Skin epidermis (tissue), 12 donors: ENCODE measurements at regions not wholly inside any gene's neighbourhood (a gene's known extent, or its start where the extent isn't known, plus 50 kb on each side); places are given as distances from the start of the nearest gene placed in this dataset.

ENCODE experiments used
- H3K27ac ChIP-seq, 21 experiments: fragments of 200-600 bp; sonication (generic) in 11 of 21; one replicate each; pipeline ENCODE4 v1.5.0; 2020; ENCODE audit warnings: mild to moderate bottlenecking in 3 of 21, inconsistent platforms in 2 of 21, moderate library complexity in 2 of 21
- H3K4me3 ChIP-seq, 7 experiments: fragments of 200-600 bp; sonication (generic) in 2 of 7; one replicate each; pipeline ENCODE4 v1.5.0; 2020; ENCODE audit warnings: inconsistent platforms in 2 of 7, mild to moderate bottlenecking in 2 of 7, moderate library complexity in 1 of 7

GRCh38 chr12:91591639-91591987, 409.0 kb upstream of the DCN start:
- Histone ChIP-seq H3K4me3 (no peak overlapping the region), H3K27ac (no peak overlapping the region)

GRCh38 chr12:91590966-91591638, 408.5 kb upstream of the DCN start:
- no peak overlapping the region for H3K4me3 ChIP-seq
- H3K27ac ChIP-seq: no peak overlapping the region

- Histone ChIP-seq H3K27ac (no peak overlapping the region), H3K4me3 (no peak overlapping the region)
Observed at GRCh38 chr12:91588874-91589454, 406.3 kb upstream of the DCN start.

- no peak overlapping the region for H3K27ac ChIP-seq
- H3K4me3 ChIP-seq: no peak overlapping the region
Observed at GRCh38 chr12:91586015-91586414, 403.4 kb upstream of the DCN start.

GRCh38 chr12:91582811-91583210, 400.2 kb upstream of the DCN start:
- Histone ChIP-seq H3K4me3 (no peak overlapping the region), H3K27ac (no peak overlapping the region)

- Histone ChIP-seq H3K27ac (no peak overlapping the region), H3K4me3 (no peak overlapping the region)
Observed at GRCh38 chr12:91579516-91580263, 397.1 kb upstream of the DCN start.

- Histone ChIP-seq H3K27ac (peak overlapping the region in 2 of 21 experiments; percentile 54 to 55), H3K4me3 (peak overlapping the region in 1 of 7 experiments; percentile 19)
Observed at GRCh38 chr12:91577586-91578539, 395.2 kb upstream of the DCN start.

- H3K27ac ChIP-seq: no peak overlapping the region
- H3K4me3 ChIP-seq: no peak overlapping the region
Observed at GRCh38 chr12:91576432-91576831, 393.8 kb upstream of the DCN start.

GRCh38 chr12:91575630-91576029, 393.0 kb upstream of the DCN start:
- H3K4me3 ChIP-seq: no peak overlapping the region
- no peak overlapping the region for H3K27ac ChIP-seq

- Histone ChIP-seq H3K27ac (peak overlapping the region in 3 of 21 experiments; percentile 11 to 54 (median 22)), H3K4me3 (peak overlapping the region in 1 of 7 experiments; percentile 11)
Observed at GRCh38 chr12:91574975-91575374, 392.4 kb upstream of the DCN start.

- H3K27ac ChIP-seq: peak overlapping the region in 3 of 21 experiments; percentile 11 to 54 (median 22)
- peak overlapping the region in 1 of 7 experiments; percentile 11 for H3K4me3 ChIP-seq
Observed at GRCh38 chr12:91574391-91574790, 391.8 kb upstream of the DCN start.

- no peak overlapping the region for H3K4me3 ChIP-seq
Observed at GRCh38 chr12:91572869-91573268, 390.3 kb upstream of the DCN start.

GRCh38 chr12:91567100-91567485, 384.5 kb upstream of the DCN start:
- H3K4me3 ChIP-seq: no peak overlapping the region
- no peak overlapping the region for H3K27ac ChIP-seq

More at GRCh38 chr12:91572869-91573268, 390.3 kb upstream of the DCN start:
- H3K27ac ChIP-seq: no peak overlapping the region

GRCh38 chr12:91566328-91567099, 383.9 kb upstream of the DCN start:
- H3K27ac ChIP-seq: no peak overlapping the region
- no peak overlapping the region for H3K4me3 ChIP-seq

GRCh38 chr12:91565846-91566245, 383.2 kb upstream of the DCN start:
- H3K27ac ChIP-seq: no peak overlapping the region
- H3K4me3 ChIP-seq: no peak overlapping the region

- H3K27ac ChIP-seq: no peak overlapping the region
- no peak overlapping the region for H3K4me3 ChIP-seq
Observed at GRCh38 chr12:91565246-91565645, 382.6 kb upstream of the DCN start.

GRCh38 chr12:91563011-91563765, 380.6 kb upstream of the DCN start:
- H3K4me3 ChIP-seq: no peak overlapping the region

GRCh38 chr12:91562476-91562875, 379.9 kb upstream of the DCN start:
- no peak overlapping the region for H3K4me3 ChIP-seq
- H3K27ac ChIP-seq: no peak overlapping the region

More at GRCh38 chr12:91563011-91563765, 380.6 kb upstream of the DCN start:
- H3K27ac ChIP-seq: no peak overlapping the region
